Common myeloid progenitor, CD34-positive (primary cell): ENCODE measurements at regions not wholly inside any gene's neighbourhood (a gene's known extent, or its start where the extent isn't known, plus 50 kb on each side); places are given as distances from the start of the nearest gene placed in this dataset.

Experiments used
- CTCF ChIA-PET: fragments of 350-600 bp; sonication (Branson Sonifier 250); formaldehyde crosslinking; loops from one replicate; lab custom pipeline; 2021; ENCODE audit warnings: antibody characterized with exemption; lab: Charles Lee
- POLR2A ChIA-PET: fragments of 350-600 bp; sonication (Branson Sonifier 250); formaldehyde crosslinking; loops from one replicate; lab custom pipeline; 2021; ENCODE audit warnings: antibody characterized with exemption; lab: Charles Lee
- DNase-seq, 3 donors: peaks; one replicate each; pipeline versions ENCODE4 v3.0.0 to v3.0.0-alpha.2; 2013
- H3K27ac ChIP-seq, 2 experiments: 1 replicate in 1 of 2; 2 replicates in 1 of 2; pipeline ENCODE4 v1.7.0; 2013; ENCODE audit warnings: inconsistent platforms in 2 of 2, low read length in 2 of 2, mild to moderate bottlenecking in 2 of 2, low read depth in 1 of 2, moderate library complexity in 1 of 2; ENCODE audit not compliant: severe bottlenecking in 2 of 2, insufficient read depth in 1 of 2, poor library complexity in 1 of 2
- H3K27me3 ChIP-seq, 5 experiments: replicated peaks in 2 of 5; 1 replicate in 3 of 5; 2 replicates in 2 of 5; pipeline versions ENCODE4 v1.6.1 to v1.7.0; 2013; ENCODE audit warnings: low read length in 4 of 5, mild to moderate bottlenecking in 2 of 5, moderate library complexity in 2 of 5, inconsistent platforms in 1 of 5; ENCODE audit not compliant: insufficient read depth in 5 of 5, control insufficient read depth in 4 of 5
- H3K36me3 ChIP-seq, 4 experiments: 1 replicate in 2 of 4; 2 replicates in 2 of 4; pipeline versions ENCODE4 v1.6.1 to v1.7.0; 2013; ENCODE audit warnings: low read length in 3 of 4, control low read depth in 1 of 4, mild to moderate bottlenecking in 1 of 4; ENCODE audit not compliant: control insufficient read depth in 4 of 4, insufficient read depth in 4 of 4
- H3K4me1 ChIP-seq, 4 experiments: 1 replicate in 3 of 4; 2 replicates in 1 of 4; pipeline versions ENCODE4 v1.6.1 to v1.7.1; 2013; ENCODE audit warnings: low read length in 3 of 4, mild to moderate bottlenecking in 3 of 4, control low read depth in 1 of 4, inconsistent platforms in 1 of 4, moderate library complexity in 1 of 4; ENCODE audit not compliant: control insufficient read depth in 4 of 4, insufficient read depth in 4 of 4; ENCODE audit errors: control extremely low read depth in 1 of 4
- H3K4me3 ChIP-seq, 7 experiments: 1 replicate in 4 of 7; 2 replicates in 3 of 7; pipeline versions ENCODE4 v1.5.1 to v1.7.0; 2013; ENCODE audit warnings: mild to moderate bottlenecking in 7 of 7, low read length in 6 of 7, moderate library complexity in 6 of 7, inconsistent platforms in 2 of 7, low read depth in 2 of 7, control low read depth in 1 of 7; ENCODE audit not compliant: insufficient read depth in 4 of 7, control insufficient read depth in 1 of 7; ENCODE audit errors: extremely low read depth in 1 of 7
- H3K9me3 ChIP-seq, 5 experiments: 1 replicate in 4 of 5; 2 replicates in 1 of 5; pipeline versions ENCODE4 v1.6.1 to v1.7.1; 2013; ENCODE audit warnings: low read length in 4 of 5, mild to moderate bottlenecking in 2 of 5, inconsistent platforms in 1 of 5, low read depth in 1 of 5, moderate library complexity in 1 of 5; ENCODE audit not compliant: control insufficient read depth in 4 of 5, insufficient read depth in 2 of 5; ENCODE audit errors: control extremely low read depth in 1 of 5
- WGBS: methylation state at CpG from one replicate; pipeline ENCODE4 v1.1.5; 2013; ENCODE audit not compliant: insufficient coverage; 5-methylcytosine and 5-hydroxymethylcytosine counted together

- H3K4me3 ChIP-seq = no peak overlapping the region
- POLR2A ChIA-PET = no interaction called here
- no peaks in the 10 kb centered on the region for H3K4me1 ChIP-seq
- no peak overlapping the region for H3K27ac ChIP-seq
- no peak for DNase-seq
- H3K9me3 ChIP-seq = no peaks in the 10 kb centered on the region
- no peaks in the 10 kb centered on the region for H3K27me3 ChIP-seq
- CTCF ChIA-PET = no interaction called here
- no peaks in the 10 kb centered on the region for H3K36me3 ChIP-seq
- WGBS = 88% methylated on average over 4 of the region's 4 CpGs
These were observed 465.0 kb upstream of the SOX11 start for GRCh38 chr2:5227062-5227699.

DNA sequence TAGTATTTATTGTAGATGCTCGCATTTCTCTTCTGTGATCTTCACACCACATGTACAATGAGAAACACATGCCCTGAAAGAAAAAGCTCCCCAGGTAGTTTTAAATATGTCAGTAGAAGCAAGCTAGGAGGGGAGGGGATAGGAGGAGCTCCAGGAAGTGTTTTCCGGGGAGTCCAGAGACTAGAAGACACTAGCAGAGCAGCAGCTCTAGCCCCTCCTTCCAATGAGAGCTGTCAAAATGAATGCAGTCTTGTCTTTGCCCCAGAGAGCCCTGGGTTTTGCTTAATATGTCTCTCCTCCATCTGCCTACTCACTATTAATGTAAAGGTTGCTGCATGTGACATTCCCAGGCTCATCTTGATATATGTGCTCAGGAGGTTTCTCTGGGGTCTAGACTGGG is 462.6 kb upstream of the SOX11 start:
- ChIA-PET POLR2A (no interaction called here), CTCF (interaction anchor here (0.9 kb wide), 1 partner anchor 17 kb away, joined by 3 read pairs; no protein-coding TSS in a partner anchor)
- no peak overlapping the region for H3K4me3 ChIP-seq
- no peak for DNase-seq
- H3K27ac ChIP-seq = no peak overlapping the region
- no peaks in the 10 kb centered on the region for H3K36me3 ChIP-seq
- no peaks in the 10 kb centered on the region for H3K4me1 ChIP-seq
- WGBS = 75% methylated on average over 1 of the region's 2 CpGs
- no peaks in the 10 kb centered on the region for H3K27me3 ChIP-seq
- H3K9me3 ChIP-seq = no peaks in the 10 kb centered on the region

- no peaks in the 10 kb centered on the region for H3K27me3 ChIP-seq
- POLR2A ChIA-PET = no interaction called here
- DNase-seq = no peak
- H3K27ac ChIP-seq = no peak overlapping the region
- no peaks in the 10 kb centered on the region for H3K9me3 ChIP-seq
- no peak overlapping the region for H3K4me3 ChIP-seq
- CTCF ChIA-PET = interaction anchor here (0.9 kb wide), 1 partner anchor 16 kb away, joined by 3 read pairs; no protein-coding TSS in a partner anchor
- no peaks in the 10 kb centered on the region for H3K36me3 ChIP-seq
- WGBS = 84% methylated on average over 8 of the region's 8 CpGs
- no peaks in the 10 kb centered on the region for H3K4me1 ChIP-seq
These were observed 461.7 kb upstream of the SOX11 start for GRCh38 chr2:5230444-5230843.

DNA sequence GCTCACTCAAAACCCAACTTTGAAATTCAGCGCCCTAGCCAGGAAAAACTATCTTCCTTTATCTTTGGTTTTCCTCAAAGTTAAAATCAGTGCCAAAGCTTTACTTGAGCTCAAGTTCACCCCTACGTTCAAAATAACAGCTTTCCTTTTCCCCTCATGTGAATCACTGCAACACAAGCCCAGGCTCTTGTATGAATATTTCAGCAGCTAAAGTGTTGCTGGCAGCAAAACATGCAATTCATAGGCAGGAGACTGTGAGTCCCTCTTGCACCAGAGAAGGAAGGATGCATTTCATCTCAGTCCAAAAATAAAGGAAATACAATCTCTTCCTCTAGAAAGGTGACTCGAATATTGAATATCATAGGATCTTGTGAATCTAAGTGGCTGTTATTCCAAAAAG is 461.3 kb upstream of the SOX11 start:
- no peaks in the 10 kb centered on the region for H3K36me3 ChIP-seq
- H3K4me1 ChIP-seq = no peaks in the 10 kb centered on the region
- POLR2A ChIA-PET = no interaction called here
- no peak overlapping the region for H3K27ac ChIP-seq
- no peak for DNase-seq
- no peaks in the 10 kb centered on the region for H3K9me3 ChIP-seq
- no peaks in the 10 kb centered on the region for H3K27me3 ChIP-seq
- H3K4me3 ChIP-seq = no peak overlapping the region
- CTCF ChIA-PET = no interaction called here
- WGBS = 71% methylated on average over 2 of the region's 3 CpGs

- no CpG with 5 or more reads among the region's 2 CpGs for WGBS
- DNase-seq = no peak
- ChIA-PET CTCF (no interaction called here), POLR2A (no interaction called here)
- Histone ChIP-seq H3K9me3 (no peaks in the 10 kb centered on the region), H3K4me3 (no peak overlapping the region), H3K27ac (no peak overlapping the region), H3K36me3 (no peaks in the 10 kb centered on the region), H3K27me3 (no peaks in the 10 kb centered on the region), H3K4me1 (no peaks in the 10 kb centered on the region)
These were observed 460.9 kb upstream of the SOX11 start for GRCh38 chr2:5231287-5231686.

DNA sequence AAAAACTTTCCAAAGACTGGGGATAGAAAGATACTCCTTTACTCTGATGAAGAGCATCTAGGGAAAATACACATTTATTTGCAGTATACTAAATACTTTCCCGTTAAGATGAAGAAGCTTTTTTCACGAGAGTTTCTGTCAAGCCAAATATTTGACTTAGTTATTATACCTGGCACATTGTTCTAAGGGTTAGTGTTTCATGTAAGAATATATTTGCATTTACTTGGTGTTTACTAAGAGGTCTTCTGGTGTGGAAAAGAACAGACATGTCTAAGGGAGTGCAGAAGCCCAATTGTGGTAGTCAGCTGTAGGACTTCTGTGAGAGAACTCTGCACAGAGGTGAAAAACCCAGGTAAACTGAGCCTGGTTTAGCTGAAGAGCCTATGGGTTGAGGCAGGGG is 457.6 kb upstream of the SOX11 start:
- no peaks in the 10 kb centered on the region for H3K9me3 ChIP-seq
- H3K4me3 ChIP-seq = no peak overlapping the region
- no peak for DNase-seq
- H3K36me3 ChIP-seq = no peaks in the 10 kb centered on the region
- ChIA-PET CTCF (no interaction called here), POLR2A (no interaction called here)
- no CpG with 5 or more reads among the region's 2 CpGs for WGBS
- no peaks in the 10 kb centered on the region for H3K27me3 ChIP-seq
- H3K4me1 ChIP-seq = no peaks in the 10 kb centered on the region
- H3K27ac ChIP-seq = no peak overlapping the region

- H3K4me3 ChIP-seq = no peak overlapping the region
- WGBS = 94% methylated on average over 8 of the region's 9 CpGs
- no peak for DNase-seq
- H3K27me3 ChIP-seq = no peaks in the 10 kb centered on the region
- ChIA-PET POLR2A (no interaction called here), CTCF (no interaction called here)
- H3K36me3 ChIP-seq = no peaks in the 10 kb centered on the region
- no peaks in the 10 kb centered on the region for H3K4me1 ChIP-seq
- H3K9me3 ChIP-seq = no peaks in the 10 kb centered on the region
- no peak overlapping the region for H3K27ac ChIP-seq
These were observed 456.5 kb upstream of the SOX11 start for GRCh38 chr2:5235701-5236100.
